Cerebellar nuclear complex (tissue), 1 donor: ENCODE measurements at regions not wholly inside any gene's neighbourhood (a gene's known extent, or its start where the extent isn't known, plus 50 kb on each side); places are given as distances from the start of the nearest gene placed in this dataset.

Experiments
- DNase-seq, 2 experiments: peaks; one replicate each; lab custom pipeline; 2025; lab: John Stamatoyannopoulos, UW

DNA sequence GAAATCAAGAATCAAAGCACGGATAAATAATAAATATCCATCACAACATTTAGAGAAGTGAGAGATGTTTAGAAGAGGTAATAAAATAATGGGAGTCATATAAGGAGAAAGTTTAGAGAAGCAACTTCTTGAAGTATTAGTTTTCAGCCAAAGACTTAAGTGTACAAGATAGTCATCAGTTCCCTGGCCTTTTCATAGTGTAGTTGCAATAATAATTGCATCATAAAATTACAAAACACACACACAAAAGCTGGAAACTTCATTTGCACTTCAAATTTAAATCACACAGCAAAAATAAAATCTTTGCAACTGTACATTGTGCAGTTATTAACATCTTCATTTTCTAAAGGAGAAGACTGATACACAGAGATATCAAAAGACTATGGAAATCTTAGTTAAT is 319.1 kb upstream of the RGMB start:
- DNase-seq = no peak

DNA sequence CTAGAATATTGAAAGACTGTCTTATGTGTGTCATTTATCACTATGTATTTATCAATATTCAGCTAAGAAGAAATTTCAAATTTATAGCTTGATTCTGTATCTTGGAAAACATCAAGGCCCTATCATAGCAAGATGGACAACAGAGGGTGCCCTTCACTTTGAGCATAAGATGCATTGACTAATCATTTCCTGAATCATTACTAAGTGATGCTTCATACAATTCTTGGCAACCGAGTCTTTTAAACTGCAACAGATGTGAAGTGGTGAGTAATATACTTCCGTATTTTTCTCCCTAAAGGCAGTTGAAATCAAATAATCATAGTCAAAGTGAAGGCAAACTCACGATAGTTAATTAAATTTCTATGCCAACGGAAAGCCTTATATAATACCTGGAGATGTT is 318.6 kb upstream of the RGMB start:
- no peak for DNase-seq

DNA sequence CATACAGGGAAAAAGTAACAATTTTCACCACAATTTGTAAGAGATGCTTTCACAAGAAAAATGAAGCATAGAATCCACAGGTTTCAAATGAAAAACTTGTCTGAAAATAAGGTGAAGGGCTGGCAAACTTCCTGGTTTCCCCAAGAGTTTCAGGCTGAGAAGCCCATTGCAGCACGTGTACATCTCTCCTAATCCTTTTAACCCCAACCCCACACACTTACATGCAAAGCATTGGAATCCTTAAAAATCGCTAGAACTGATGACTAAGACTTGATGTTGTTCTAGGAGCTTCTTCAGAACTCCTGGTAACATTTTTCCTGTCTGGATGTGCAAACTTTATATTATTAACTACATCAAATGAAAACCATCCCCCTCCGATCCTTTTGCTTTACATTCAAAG is 317.8 kb upstream of the RGMB start:
- DNase-seq = no peak

DNA sequence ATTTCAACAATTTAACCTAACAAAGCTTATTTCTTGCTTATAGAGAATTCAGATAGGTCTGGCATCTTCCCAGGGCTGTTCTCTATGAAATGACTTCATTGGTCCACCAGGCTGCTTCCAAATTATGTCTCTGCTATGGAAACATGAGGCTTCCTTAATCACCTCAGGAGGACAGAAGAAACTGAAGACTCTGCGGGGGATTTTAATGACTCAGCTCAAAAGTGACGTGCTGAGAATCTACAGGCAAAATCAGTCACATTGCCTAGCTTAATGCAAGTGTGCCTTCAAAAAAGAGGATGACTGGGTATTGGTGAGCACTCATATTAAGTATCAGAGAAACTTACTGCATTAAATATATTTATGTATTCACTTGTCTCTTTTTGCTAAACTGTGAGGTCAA is 315.5 kb upstream of the RGMB start:
- DNase-seq = no peak

DNA sequence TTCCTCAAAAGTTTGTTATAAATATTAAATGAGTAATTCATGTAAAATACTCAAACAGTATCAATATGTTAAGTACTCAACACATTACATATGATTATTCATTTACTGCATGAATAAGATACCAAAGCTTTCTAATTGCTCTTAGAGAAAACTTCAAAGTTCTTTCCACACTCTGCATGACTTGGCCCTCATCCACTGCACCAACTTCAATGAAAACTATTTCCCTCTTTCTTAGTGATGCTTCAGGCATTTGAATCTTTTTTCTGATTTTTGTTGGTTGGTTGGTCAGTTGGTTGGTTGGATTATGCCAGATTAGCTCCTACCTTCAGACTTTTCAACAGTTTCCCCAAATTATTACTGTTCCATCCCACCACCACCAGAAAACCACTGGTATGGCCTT is 314.7 kb upstream of the RGMB start:
- DNase-seq = no peak

DNA sequence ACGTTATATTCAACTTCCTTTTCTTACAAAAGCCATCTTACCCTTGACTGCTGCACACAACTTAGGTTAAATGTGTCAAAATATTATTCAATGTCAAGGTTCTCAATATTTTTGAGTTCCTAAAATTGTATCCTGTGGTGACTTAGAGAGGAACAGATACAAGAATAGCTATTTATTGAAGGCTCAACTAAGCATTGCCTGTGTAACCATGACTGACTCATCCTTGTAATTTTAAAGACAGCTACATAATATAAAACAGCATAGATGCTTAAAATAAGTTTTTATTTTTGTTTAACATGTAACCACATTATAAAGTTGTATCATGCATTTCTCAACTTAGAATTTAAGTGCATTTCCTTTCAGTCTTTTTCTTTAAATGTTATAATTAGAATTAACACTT is 312.9 kb upstream of the RGMB start:
- no peak for DNase-seq

DNA sequence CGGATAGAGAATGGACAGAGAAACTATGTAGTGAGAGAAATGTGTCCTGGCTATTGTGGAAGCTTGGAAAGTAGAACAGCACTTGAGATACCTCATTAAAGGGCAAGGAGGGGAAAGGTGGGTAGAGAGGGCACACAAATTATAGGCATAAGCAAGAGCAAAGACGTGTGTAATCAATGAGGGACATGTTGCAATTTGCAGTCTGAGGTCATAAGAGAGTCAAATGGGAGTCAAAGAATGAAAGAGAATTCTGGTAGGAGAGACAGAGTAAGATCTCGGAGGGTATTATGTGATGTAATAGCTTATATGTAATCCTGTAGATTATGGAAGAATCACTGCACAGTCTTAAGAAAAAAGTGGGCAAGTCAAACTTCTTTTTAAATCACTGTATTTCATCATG is 312.0 kb upstream of the RGMB start:
- no peak for DNase-seq

DNA sequence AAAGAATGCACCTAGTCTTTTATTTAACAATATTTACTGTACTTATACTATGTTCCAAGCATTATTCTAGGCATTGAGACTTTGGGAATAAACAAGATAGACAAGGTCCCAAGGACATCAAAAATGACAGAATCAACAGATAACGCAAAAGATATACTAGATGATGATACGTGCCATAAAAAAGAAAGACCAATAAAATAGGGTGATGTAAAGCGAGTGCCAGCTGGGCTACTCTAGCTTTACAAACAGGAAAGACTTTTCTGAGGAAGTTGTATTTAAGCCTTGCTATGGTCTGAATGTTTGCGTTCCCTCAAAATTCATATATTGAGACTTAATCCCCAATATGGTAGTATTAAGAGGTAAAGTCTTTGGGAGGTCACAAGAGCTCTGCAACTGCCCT is 310.2 kb upstream of the RGMB start:
- DNase-seq = no peak

DNA sequence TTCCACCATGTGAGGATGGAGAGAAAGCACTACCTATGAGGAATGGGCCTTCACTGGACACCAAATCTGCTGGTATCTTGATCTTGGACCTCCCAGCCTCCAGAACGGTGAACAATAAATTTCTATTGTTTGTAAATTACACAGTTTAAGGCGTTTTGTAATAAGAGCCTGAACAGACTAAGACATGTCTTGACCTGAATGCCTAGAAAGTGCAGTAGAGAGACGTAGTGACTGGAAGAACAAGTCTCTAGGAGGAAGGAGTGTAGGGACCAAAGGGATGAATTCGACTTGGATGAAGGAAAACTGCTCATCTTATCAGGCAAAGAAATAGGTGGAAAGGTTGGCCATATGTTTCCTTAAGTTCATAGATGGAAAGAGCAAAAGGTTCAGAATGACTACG is 309.8 kb upstream of the RGMB start:
- no peak for DNase-seq

DNA sequence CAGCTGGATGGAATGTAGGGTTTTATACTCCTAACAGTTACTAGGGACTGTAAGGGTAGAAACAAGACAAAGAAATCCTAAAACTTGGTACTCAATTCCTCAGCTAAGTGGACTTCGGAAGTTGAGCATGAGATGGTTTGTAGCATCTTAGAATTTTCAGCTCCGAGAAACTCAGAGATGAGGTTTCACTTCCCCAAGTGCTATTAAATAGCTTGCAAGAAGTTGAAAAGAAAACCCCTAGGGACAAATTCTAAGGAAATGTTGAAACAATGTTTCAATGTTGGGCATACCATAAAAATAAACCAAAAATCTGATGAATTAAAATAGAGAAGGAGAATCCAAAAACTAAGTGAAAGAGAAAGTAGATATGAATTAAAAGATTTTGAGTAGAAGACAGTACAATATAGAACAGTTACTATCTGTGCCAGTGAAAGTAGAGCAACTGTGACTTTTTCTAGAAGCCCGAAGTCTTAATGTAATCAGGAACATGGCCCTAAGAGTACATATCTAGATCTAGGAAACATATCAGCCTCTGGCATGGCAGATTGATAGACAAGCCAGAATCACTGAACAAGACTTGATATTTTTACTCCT is 308.6 kb upstream of the RGMB start:
- no peak for DNase-seq

DNA sequence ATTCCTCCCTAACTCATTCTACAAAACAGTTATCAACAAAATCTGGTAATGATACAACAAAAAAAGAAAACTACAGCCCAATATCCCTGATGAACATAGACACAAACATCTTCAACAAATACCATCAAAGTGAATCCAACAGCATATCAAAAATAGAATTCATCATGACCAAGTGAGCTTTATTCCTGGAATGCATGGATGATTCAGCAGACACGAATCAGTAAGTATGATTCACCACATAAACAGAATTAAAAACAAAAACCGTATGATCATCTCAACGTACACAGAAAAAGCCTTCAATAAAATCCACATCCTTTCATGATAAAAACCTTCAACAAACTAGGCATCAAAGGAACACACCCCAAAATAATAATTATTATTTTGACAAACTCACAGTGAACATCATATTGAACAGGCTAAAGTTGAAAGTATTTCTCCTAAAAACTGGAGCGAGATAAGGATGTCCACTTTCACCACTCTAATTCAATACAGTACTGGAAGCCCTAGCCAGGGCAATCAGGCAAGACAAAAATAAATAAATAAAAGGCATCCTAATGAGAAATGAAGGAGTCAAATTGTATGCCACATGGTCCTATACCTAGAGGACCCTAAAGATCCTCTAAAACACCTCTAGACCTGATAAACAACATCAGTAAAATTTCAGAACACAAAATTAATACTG is 305.1 kb upstream of the RGMB start:
- DNase-seq = no peak

DNA sequence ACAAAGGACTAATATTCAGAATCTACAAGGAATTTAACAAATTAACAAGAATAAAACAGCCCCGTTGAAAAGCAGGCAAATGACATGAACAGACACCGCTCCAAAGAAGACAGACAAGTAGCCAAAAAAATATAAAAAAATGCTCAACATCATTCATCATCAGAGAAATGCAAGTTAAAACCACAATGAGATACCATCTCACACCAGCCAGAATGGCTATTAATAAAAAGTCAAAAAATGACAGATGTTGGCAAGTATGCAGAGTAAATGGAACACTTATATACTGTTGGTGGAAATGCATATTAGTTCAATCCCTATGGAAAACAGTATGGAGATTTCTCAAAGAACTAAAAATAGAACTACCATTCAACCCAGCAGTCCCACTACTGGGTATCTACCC is 302.7 kb upstream of the RGMB start:
- DNase-seq = no peak

DNA sequence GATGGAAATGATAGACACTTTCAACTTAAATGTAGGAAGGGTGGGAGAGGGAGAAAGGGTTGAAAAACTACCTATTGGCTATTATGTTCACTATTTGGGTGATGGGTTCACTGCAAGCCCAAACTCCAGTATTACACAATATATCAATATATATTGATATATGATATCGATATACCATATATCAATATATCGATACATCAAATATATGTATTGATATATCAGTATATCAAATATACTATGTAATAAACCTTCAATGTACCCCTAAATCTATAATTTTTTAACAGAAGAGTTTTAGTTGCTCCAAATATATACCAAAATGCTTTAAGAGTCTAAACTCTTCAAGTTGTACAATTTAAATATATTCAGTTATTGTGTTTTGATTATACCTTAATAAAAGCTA is 302.0 kb upstream of the RGMB start:
- no peak for DNase-seq

DNA sequence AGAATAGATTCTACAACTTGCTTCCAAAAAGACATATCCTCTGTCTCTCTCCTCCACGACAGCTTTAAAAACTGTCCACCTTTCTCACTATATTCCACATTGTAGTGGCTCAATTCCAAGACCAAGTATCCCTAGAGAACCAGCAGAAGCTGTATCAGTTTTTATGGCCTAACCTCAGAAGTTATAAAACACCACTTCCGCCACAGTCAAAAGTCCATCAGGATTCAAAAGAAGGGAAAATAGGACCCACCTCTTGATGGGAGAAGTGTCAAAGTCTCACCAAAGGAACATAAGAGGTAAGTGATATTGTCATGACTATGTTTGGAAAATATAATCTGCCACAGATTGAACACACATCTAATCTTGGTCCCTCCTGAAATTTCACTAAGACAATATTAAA is 299.2 kb upstream of the RGMB start:
- no peak for DNase-seq

DNA sequence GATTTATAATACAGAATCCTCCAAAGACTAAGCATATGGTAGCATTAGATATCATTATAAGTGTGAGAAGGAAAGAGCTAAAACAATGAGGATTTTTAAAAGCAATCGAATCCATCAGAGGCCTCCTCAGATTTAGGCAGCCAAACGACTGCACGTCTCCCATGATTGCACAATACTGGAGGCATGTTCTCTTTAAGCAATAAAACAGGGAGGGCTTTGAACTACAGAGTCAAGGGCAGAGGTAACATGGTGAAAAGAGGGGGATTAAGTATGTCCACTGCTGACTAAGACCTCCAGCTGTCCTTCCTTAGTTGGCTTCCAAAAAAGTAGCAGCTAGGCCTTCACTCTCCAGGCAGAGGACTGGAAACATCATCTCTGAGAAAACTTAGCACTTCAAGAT is 298.7 kb upstream of the RGMB start:
- no peak for DNase-seq

DNA sequence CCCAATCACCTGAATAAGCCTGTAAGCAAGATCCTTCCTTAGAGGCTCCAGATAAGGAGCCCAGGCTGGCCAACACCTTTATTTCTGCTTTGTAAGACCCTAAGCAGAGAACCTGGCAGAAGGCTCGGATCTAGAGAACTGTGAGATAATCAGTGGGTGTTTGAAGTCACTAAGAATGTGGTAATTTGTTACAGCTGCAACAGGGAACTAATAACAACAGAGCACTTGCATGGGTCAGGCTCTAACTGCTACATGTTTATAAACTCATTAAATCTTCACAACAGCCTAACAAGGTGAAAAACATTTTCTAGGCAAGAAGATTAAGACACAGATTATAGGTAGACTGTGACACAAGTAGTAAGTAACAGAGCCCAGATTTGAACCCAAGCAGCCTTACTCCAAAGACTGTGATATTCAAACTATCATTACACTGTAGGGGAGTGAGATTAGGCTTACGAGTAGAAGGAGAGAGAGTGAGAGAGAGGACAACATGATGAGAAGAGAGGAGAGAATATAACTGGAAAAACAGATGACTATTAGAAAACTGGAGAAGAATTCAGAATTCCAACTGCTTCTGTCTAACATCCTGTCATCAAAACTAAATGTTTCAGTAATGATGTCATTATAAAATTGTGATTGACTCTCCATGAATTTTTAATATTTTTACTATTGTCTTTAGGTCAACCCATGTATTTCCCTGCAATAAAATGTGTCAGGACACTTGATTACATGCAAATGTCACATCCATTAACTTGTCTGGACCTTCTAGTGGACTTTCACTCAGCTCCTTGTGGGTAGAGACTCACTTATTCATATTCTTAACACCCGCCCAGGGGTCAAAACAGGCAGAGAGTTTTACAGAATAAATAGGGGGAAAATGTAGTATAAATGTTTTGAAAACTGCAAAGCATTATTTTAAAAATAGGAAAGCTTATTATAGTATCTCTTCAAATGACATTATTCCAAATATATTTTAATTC is 290.9 kb upstream of the RGMB start:
- DNase-seq = no peak

DNA sequence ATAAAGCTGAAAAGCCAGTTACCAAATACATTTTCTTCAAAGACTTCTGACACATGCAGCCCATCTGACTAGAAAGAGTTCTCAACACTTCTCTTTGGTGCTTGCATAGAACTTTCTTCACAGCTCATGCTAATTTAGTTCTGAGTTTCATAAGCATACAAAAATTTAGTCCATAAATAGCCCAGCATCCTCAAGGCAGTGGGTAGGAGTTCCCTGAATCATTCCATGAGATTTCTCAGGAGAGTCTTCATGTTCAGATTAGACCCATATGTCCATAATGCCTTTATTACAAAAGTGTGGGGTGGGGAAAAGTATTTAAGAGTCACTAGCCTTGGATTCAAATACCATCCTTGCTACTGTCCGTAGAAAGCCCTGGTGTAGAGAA is 290.2 kb upstream of the RGMB start:
- no peak for DNase-seq

DNA sequence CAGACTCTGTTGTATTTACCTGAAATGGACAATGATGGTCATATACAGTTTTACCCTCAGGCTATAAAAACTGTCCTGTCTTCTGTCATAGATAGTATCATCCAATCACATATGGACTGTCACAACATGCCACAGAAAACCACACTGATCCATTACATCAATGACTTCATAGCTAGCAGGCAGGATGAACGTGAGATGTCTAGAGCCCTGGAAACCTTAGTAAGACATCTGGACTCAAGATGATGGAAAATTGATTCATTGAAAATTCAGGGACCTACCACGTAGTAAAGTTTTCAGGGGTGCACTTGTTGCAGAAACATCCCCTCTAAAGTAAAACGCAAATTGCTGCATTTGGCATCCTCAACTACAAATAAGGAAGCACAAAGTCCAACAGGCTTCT is 284.4 kb upstream of the RGMB start:
- DNase-seq = no peak

DNA sequence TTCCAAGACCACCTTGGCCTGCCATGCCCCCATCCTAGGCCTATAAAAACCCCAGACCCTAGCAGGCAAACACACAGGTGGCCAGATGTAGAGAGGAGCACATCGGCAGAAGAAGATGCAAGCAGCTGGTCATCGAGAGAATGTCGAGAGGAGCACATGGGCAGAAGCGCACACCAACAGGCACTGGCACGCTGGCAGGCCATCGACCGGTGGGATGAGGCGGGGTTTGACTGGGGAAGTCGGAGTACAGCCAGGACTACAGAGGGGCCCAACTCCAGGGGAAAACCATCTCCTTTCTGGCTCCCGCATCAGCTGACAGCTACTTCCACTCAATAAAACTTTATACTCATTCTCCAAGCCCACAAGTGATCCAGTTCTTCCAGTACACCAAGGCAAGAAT is 283.1 kb upstream of the RGMB start:
- no peak for DNase-seq

DNA sequence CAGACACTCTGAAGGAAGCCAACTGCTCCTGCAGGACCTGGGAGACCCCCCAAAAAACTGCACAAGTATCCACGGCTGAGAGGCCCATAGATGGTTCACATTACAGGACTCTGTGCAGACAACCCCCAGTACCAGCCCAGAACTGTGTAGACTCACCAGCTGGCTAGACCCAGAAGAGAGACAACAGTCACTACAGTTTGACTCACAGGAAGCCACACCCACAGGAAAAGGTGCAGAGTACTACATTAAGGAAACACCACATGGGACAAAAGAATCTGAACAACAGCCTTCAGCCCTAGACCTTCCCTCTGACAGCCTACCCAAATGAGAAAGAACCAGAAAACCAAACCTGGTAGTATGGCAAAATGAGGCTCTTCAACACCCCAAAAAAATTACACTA is 281.2 kb upstream of the RGMB start:
- DNase-seq = no peak

DNA sequence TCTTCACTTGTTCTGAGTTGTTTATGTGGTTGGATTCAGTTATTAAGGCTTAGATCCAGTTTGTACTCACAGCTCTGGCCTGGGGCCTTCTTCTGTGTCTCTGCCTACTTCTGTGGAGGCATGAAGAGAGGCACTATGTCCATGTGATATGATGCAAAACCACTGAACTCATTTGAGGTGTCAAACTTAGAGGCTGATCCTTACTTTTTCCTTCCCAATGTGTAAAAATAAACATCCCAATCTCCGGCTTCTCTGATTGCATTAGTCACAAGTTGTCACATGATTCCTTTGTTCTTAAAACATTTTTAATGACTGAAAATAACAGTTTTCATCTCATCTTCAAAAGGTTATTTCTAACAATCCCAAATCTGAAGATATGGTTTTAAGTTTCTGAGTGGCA is 276.0 kb upstream of the RGMB start:
- DNase-seq = no peak

DNA sequence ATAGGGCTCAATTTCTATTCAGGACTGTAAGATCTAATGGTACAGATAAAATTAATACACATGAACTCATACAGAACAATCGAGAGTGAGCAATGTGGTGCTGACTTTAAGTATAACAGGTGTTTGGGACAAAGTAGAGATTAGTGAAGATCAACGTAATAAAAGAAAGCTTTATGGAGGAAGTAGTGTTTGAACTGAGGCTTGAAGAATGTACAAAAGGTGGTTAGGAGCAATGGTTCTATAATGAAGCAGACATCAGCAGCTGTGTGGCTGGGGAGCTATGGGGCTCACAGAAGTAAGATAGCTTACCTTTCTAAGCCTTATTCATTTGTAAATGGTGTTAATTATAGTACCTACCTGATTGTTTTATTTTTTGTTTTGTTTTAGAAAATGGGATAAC is 275.4 kb upstream of the RGMB start:
- DNase-seq = no peak

DNA sequence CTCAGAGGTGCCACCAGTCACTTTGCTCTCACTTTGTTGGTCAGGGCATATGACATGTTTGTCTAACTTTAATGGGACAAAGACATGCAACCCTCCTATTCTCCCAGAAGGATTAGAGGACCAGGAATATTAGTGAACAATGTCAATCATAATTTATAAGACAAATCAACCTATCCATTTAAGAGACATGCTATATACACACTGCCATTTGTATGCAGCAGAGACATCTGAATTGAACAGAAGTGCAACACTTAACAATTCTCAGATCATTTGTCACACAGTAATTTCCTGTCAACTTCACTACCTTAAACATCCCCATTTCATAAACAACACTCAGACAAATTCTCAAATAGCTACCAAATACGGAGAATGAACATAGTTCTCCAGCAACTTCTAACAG is 273.6 kb upstream of the RGMB start:
- no peak for DNase-seq
